ENCODE measurements at regions not wholly inside any gene's neighbourhood (a gene's known extent, or its start where the extent isn't known, plus 50 kb on each side); places are given as distances from the start of the nearest gene placed in this dataset.

GRCh38 chr2:57105694-57106093, 921.9 kb downstream of the CCDC85A start:
- H3K27ac ChIP-seq (ENCODE audit: low read depth, low read length): no peak overlapping the region
- H3K36me3 ChIP-seq (ENCODE audit: control insufficient read depth in 1 of 2, insufficient read depth in 2 of 2, low read length in 2 of 2): no peaks in the 10 kb centered on the region
- H2BK120ac ChIP-seq (ENCODE audit: insufficient read depth, low read length, poor library complexity): no peak overlapping the region
- no peak overlapping the region for H2BK5ac ChIP-seq (ENCODE audit: low read depth, low read length, poor library complexity)
- H3K18ac ChIP-seq (ENCODE audit: low read length): no peak overlapping the region
- H3K4me2 ChIP-seq (ENCODE audit: low read length): no peak overlapping the region
- H2BK12ac ChIP-seq (ENCODE audit: low read length): no peak overlapping the region
- no peak overlapping the region for H3K4ac ChIP-seq (ENCODE audit: low read depth, low read length)
- no peak overlapping the region for H4K91ac ChIP-seq (ENCODE audit: low read depth, low read length)
- no peak overlapping the region for H2AK5ac ChIP-seq (ENCODE audit: low read length)
- no peaks in the 10 kb centered on the region for H3K4me1 ChIP-seq (ENCODE audit: control insufficient read depth in 1 of 2, insufficient read depth in 2 of 2, low read length in 2 of 2)
- H3K79me1 ChIP-seq (ENCODE audit: low read length): no peaks in the 10 kb centered on the region
- H3K27me3 ChIP-seq (ENCODE audit: insufficient read depth, low read length): no peaks in the 10 kb centered on the region
- DNase-seq: no peak
- H4K8ac ChIP-seq (ENCODE audit: low read depth, low read length): no peak overlapping the region
- H4K12ac ChIP-seq (ENCODE audit: low read depth, low read length): no peak overlapping the region
- no peak overlapping the region for H2AFZ ChIP-seq (ENCODE audit: insufficient read depth, low read length, poor library complexity)
- no peak overlapping the region for H3K4me3 ChIP-seq (ENCODE audit: low read depth, low read length)
- H3K9ac ChIP-seq (ENCODE audit: low read length): no peak overlapping the region
- no peaks in the 10 kb centered on the region for H3K9me3 ChIP-seq (ENCODE audit: insufficient read depth, low read depth, low read length)
- no peak overlapping the region for H3K14ac ChIP-seq (ENCODE audit: low read length)
- H3K23ac ChIP-seq (ENCODE audit: low read length): no peak overlapping the region
- no CpG with 5 or more reads among the region's 4 CpGs for WGBS (ENCODE audit: extremely low coverage, insufficient coverage, insufficient read length)
- no peaks in the 10 kb centered on the region for H3K79me2 ChIP-seq (ENCODE audit: control insufficient read depth, insufficient read depth, low read length, poor library complexity)

- H3K36me3 ChIP-seq (ENCODE audit: control insufficient read depth in 1 of 2, insufficient read depth in 2 of 2, low read length in 2 of 2): no peaks in the 10 kb centered on the region
- H3K18ac ChIP-seq (ENCODE audit: low read length): no peak overlapping the region
- H2AK5ac ChIP-seq (ENCODE audit: low read length): no peak overlapping the region
- no peak overlapping the region for H4K12ac ChIP-seq (ENCODE audit: low read depth, low read length)
- no peaks in the 10 kb centered on the region for H3K79me2 ChIP-seq (ENCODE audit: control insufficient read depth, insufficient read depth, low read length, poor library complexity)
- no peaks in the 10 kb centered on the region for H3K9me3 ChIP-seq (ENCODE audit: insufficient read depth, low read depth, low read length)
- H3K14ac ChIP-seq (ENCODE audit: low read length): no peak overlapping the region
- H3K4ac ChIP-seq (ENCODE audit: low read depth, low read length): no peak overlapping the region
- no peaks in the 10 kb centered on the region for H3K79me1 ChIP-seq (ENCODE audit: low read length)
- H3K4me1 ChIP-seq (ENCODE audit: control insufficient read depth in 1 of 2, insufficient read depth in 2 of 2, low read length in 2 of 2): no peaks in the 10 kb centered on the region
- H3K9ac ChIP-seq (ENCODE audit: low read length): no peak overlapping the region
- no peak overlapping the region for H2BK5ac ChIP-seq (ENCODE audit: low read depth, low read length, poor library complexity)
- H3K23ac ChIP-seq (ENCODE audit: low read length): no peak overlapping the region
- no peak overlapping the region for H4K8ac ChIP-seq (ENCODE audit: low read depth, low read length)
- DNase-seq: no peak
- H3K4me2 ChIP-seq (ENCODE audit: low read length): no peak overlapping the region
- no peak overlapping the region for H4K91ac ChIP-seq (ENCODE audit: low read depth, low read length)
- no peaks in the 10 kb centered on the region for H3K27me3 ChIP-seq (ENCODE audit: insufficient read depth, low read length)
- H3K27ac ChIP-seq (ENCODE audit: low read depth, low read length): no peak overlapping the region
- no peak overlapping the region for H3K4me3 ChIP-seq (ENCODE audit: low read depth, low read length)
- H2AFZ ChIP-seq (ENCODE audit: insufficient read depth, low read length, poor library complexity): no peak overlapping the region
- no CpG with 5 or more reads among the region's 2 CpGs for WGBS (ENCODE audit: extremely low coverage, insufficient coverage, insufficient read length)
- H2BK120ac ChIP-seq (ENCODE audit: insufficient read depth, low read length, poor library complexity): no peak overlapping the region
- no peak overlapping the region for H2BK12ac ChIP-seq (ENCODE audit: low read length)
Measured at GRCh38 chr2:57107353-57107752, 923.6 kb downstream of the CCDC85A start.

- Histone ChIP-seq H3K4me2 (ENCODE audit: low read length) (no peak overlapping the region), H3K14ac (ENCODE audit: low read length) (no peak overlapping the region), H3K4me1 (ENCODE audit: control insufficient read depth in 1 of 2, insufficient read depth in 2 of 2, low read length in 2 of 2) (no peaks in the 10 kb centered on the region), H3K9me3 (ENCODE audit: insufficient read depth, low read depth, low read length) (no peaks in the 10 kb centered on the region), H3K23ac (ENCODE audit: low read length) (no peak overlapping the region), H3K4ac (ENCODE audit: low read depth, low read length) (no peak overlapping the region), H2BK12ac (ENCODE audit: low read length) (no peak overlapping the region), H2AFZ (ENCODE audit: insufficient read depth, low read length, poor library complexity) (no peak overlapping the region), H3K9ac (ENCODE audit: low read length) (no peak overlapping the region), H3K4me3 (ENCODE audit: low read depth, low read length) (no peak overlapping the region), H3K27me3 (ENCODE audit: insufficient read depth, low read length) (no peaks in the 10 kb centered on the region), H2AK5ac (ENCODE audit: low read length) (no peak overlapping the region), H2BK120ac (ENCODE audit: insufficient read depth, low read length, poor library complexity) (no peak overlapping the region), H4K8ac (ENCODE audit: low read depth, low read length) (no peak overlapping the region), H4K12ac (ENCODE audit: low read depth, low read length) (no peak overlapping the region), H3K79me2 (ENCODE audit: control insufficient read depth, insufficient read depth, low read length, poor library complexity) (no peaks in the 10 kb centered on the region), H4K91ac (ENCODE audit: low read depth, low read length) (no peak overlapping the region), H2BK5ac (ENCODE audit: low read depth, low read length, poor library complexity) (no peak overlapping the region), H3K27ac (ENCODE audit: low read depth, low read length) (no peak overlapping the region), H3K36me3 (ENCODE audit: control insufficient read depth in 1 of 2, insufficient read depth in 2 of 2, low read length in 2 of 2) (no peaks in the 10 kb centered on the region), H3K18ac (ENCODE audit: low read length) (no peak overlapping the region), H3K79me1 (ENCODE audit: low read length) (no peaks in the 10 kb centered on the region)
- no CpG with 5 or more reads among the region's 2 CpGs for WGBS (ENCODE audit: extremely low coverage, insufficient coverage, insufficient read length)
- DNase-seq: no peak
Measured at GRCh38 chr2:57111531-57111930, 927.7 kb downstream of the CCDC85A start.

- no peak overlapping the region for H3K9ac ChIP-seq (ENCODE audit: low read length)
- no peak overlapping the region for H4K8ac ChIP-seq (ENCODE audit: low read depth, low read length)
- no peak overlapping the region for H2BK5ac ChIP-seq (ENCODE audit: low read depth, low read length, poor library complexity)
- H3K14ac ChIP-seq (ENCODE audit: low read length): no peak overlapping the region
- no peaks in the 10 kb centered on the region for H3K79me1 ChIP-seq (ENCODE audit: low read length)
- H3K4me2 ChIP-seq (ENCODE audit: low read length): no peak overlapping the region
- H4K12ac ChIP-seq (ENCODE audit: low read depth, low read length): no peak overlapping the region
- no peak overlapping the region for H3K23ac ChIP-seq (ENCODE audit: low read length)
- no peak overlapping the region for H4K91ac ChIP-seq (ENCODE audit: low read depth, low read length)
- DNase-seq: no peak
- H3K9me3 ChIP-seq (ENCODE audit: insufficient read depth, low read depth, low read length): no peaks in the 10 kb centered on the region
- no peak overlapping the region for H3K27ac ChIP-seq (ENCODE audit: low read depth, low read length)
- H3K27me3 ChIP-seq (ENCODE audit: insufficient read depth, low read length): no peaks in the 10 kb centered on the region
- H2AFZ ChIP-seq (ENCODE audit: insufficient read depth, low read length, poor library complexity): no peak overlapping the region
- H3K4me3 ChIP-seq (ENCODE audit: low read depth, low read length): no peak overlapping the region
- no peak overlapping the region for H2BK12ac ChIP-seq (ENCODE audit: low read length)
- no peak overlapping the region for H3K4ac ChIP-seq (ENCODE audit: low read depth, low read length)
- no peaks in the 10 kb centered on the region for H3K4me1 ChIP-seq (ENCODE audit: control insufficient read depth in 1 of 2, insufficient read depth in 2 of 2, low read length in 2 of 2)
- H3K18ac ChIP-seq (ENCODE audit: low read length): no peak overlapping the region
- H3K36me3 ChIP-seq (ENCODE audit: control insufficient read depth in 1 of 2, insufficient read depth in 2 of 2, low read length in 2 of 2): no peaks in the 10 kb centered on the region
- no peak overlapping the region for H2BK120ac ChIP-seq (ENCODE audit: insufficient read depth, low read length, poor library complexity)
- H3K79me2 ChIP-seq (ENCODE audit: control insufficient read depth, insufficient read depth, low read length, poor library complexity): no peaks in the 10 kb centered on the region
- no peak overlapping the region for H2AK5ac ChIP-seq (ENCODE audit: low read length)
Measured at GRCh38 chr2:57119141-57119540, 927.5 kb upstream of the VRK2 start.

- Histone ChIP-seq H2AFZ (ENCODE audit: insufficient read depth, low read length, poor library complexity) (no peak overlapping the region), H3K9ac (ENCODE audit: low read length) (no peak overlapping the region), H2AK5ac (ENCODE audit: low read length) (no peak overlapping the region), H3K79me1 (ENCODE audit: low read length) (no peaks in the 10 kb centered on the region), H3K9me3 (ENCODE audit: insufficient read depth, low read depth, low read length) (no peaks in the 10 kb centered on the region), H3K27ac (ENCODE audit: low read depth, low read length) (no peak overlapping the region), H3K4me2 (ENCODE audit: low read length) (no peak overlapping the region), H3K4ac (ENCODE audit: low read depth, low read length) (no peak overlapping the region), H2BK12ac (ENCODE audit: low read length) (no peak overlapping the region), H3K4me1 (ENCODE audit: control insufficient read depth in 1 of 2, insufficient read depth in 2 of 2, low read length in 2 of 2) (no peaks in the 10 kb centered on the region), H4K91ac (ENCODE audit: low read depth, low read length) (no peak overlapping the region), H3K79me2 (ENCODE audit: control insufficient read depth, insufficient read depth, low read length, poor library complexity) (no peaks in the 10 kb centered on the region), H4K8ac (ENCODE audit: low read depth, low read length) (no peak overlapping the region), H2BK5ac (ENCODE audit: low read depth, low read length, poor library complexity) (no peak overlapping the region), H3K36me3 (ENCODE audit: control insufficient read depth in 1 of 2, insufficient read depth in 2 of 2, low read length in 2 of 2) (no peaks in the 10 kb centered on the region), H3K14ac (ENCODE audit: low read length) (no peak overlapping the region), H3K4me3 (ENCODE audit: low read depth, low read length) (no peak overlapping the region), H3K23ac (ENCODE audit: low read length) (no peak overlapping the region), H4K12ac (ENCODE audit: low read depth, low read length) (no peak overlapping the region), H3K18ac (ENCODE audit: low read length) (no peak overlapping the region), H3K27me3 (ENCODE audit: insufficient read depth, low read length) (no peaks in the 10 kb centered on the region), H2BK120ac (ENCODE audit: insufficient read depth, low read length, poor library complexity) (no peak overlapping the region)
- no peak for DNase-seq
- WGBS (ENCODE audit: extremely low coverage, insufficient coverage, insufficient read length): no CpG with 5 or more reads among the region's 2 CpGs
Measured at GRCh38 chr2:57126410-57126809, 920.2 kb upstream of the VRK2 start.
